ENCODE measurements at regions not wholly inside any gene's neighbourhood (a gene's known extent, or its start where the extent isn't known, plus 50 kb on each side); places are given as distances from the start of the nearest gene placed in this dataset.

DNA sequence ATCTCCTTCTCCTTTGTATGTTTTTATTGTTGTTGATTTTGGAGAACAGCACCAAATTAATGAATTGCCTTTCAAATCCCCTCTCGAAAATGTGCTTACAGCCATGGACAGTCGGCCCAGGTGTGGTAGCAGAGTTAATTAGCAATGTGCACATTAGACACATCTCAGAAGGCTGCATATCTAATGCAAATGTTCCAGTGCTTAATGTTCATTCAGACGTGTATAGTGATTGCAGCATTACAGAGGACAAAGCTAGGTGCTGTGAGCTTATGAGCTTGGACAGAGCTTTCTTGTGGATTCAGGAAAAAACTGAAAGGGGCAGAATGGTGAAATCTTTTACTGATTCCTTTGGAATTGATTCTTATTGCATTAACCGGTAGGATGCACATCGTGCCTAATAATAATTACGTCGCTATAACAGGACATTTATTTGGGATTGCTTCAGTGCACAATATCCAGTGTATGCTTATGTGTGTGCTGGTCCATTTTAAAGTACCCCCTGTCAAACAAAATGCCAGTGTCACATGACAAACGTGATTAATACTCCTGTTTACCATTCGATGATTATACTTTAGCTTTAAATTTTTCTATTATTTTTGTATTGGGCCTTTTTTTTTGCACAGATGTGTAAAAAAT lies 552.9 kb upstream of the EPHA5 start:
- ChIA-PET POLR2A (ENCODE audit: low non-redundant PET) (no interaction called here), CTCF (no interaction called here)
- H3K27me3 ChIP-seq (replicated peaks; ENCODE audit: insufficient read depth, low read depth, low read length, poor library complexity) = no peaks in the 10 kb centered on the region
- TF ChIP-seq, protein P1, sequence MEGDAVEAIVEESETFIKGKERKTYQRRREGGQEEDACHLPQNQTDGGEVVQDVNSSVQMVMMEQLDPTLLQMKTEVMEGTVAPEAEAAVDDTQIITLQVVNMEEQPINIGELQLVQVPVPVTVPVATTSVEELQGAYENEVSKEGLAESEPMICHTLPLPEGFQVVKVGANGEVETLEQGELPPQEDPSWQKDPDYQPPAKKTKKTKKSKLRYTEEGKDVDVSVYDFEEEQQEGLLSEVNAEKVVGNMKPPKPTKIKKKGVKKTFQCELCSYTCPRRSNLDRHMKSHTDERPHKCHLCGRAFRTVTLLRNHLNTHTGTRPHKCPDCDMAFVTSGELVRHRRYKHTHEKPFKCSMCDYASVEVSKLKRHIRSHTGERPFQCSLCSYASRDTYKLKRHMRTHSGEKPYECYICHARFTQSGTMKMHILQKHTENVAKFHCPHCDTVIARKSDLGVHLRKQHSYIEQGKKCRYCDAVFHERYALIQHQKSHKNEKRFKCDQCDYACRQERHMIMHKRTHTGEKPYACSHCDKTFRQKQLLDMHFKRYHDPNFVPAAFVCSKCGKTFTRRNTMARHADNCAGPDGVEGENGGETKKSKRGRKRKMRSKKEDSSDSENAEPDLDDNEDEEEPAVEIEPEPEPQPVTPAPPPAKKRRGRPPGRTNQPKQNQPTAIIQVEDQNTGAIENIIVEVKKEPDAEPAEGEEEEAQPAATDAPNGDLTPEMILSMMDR (conservative IDR thresholded peaks at IDR 0.05; ENCODE audit: low read depth, low read length) = no peak
- no peak for TF ChIP-seq EZH2 (IDR thresholded peaks at IDR 0.05; ENCODE audit: borderline replicate concordance, low read depth, low read length, poor library complexity, severe bottlenecking)
- no peak overlapping the region for H3K27ac ChIP-seq (ENCODE audit: low read depth, low read length, poor library complexity, severe bottlenecking)
- DNase-seq (ENCODE audit: low spot score) = no peak
- H3K9me3 ChIP-seq (ENCODE audit: low read depth, low read length, poor library complexity, severe bottlenecking) = no peaks in the 10 kb centered on the region
- no peaks in the 10 kb centered on the region for H3K4me1 ChIP-seq (ENCODE audit: insufficient read depth, low read length, poor library complexity, severe bottlenecking)
- intact Hi-C loops (cut with micrococcal nuclease; ENCODE audit: unreplicated experiment) = no loop called here
- H3K4me3 ChIP-seq (ENCODE audit: low read depth, low read length, poor library complexity, severe bottlenecking) = no peak overlapping the region
- no peaks in the 10 kb centered on the region for H3K36me3 ChIP-seq (ENCODE audit: insufficient read depth, low read length, poor library complexity, severe bottlenecking)
- BruUV-seq (replicated peaks) = no TSS peak

DNA sequence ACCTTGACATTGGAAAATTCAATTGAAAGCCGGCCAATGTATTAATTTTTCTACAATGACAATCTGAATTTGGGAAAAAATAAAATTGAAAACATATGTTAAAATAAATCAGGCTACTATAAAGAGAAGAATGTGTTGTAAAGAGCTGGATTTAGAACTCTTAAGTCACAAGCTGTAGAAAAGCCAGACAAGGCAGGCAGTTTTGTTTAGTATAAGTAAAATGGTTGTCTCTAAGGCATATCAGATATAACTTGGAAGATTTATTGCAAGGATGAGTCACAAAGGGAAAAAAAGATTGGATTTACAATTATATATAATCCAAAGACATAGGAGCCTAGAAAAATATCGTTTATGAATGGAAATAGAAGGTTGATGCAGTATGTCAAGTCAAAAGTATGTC lies 549.1 kb upstream of the EPHA5 start:
- Histone ChIP-seq H3K9me3 (ENCODE audit: low read depth, low read length, poor library complexity, severe bottlenecking) (no peaks in the 10 kb centered on the region), H3K27me3 (replicated peaks; ENCODE audit: insufficient read depth, low read depth, low read length, poor library complexity) (no peaks in the 10 kb centered on the region), H3K36me3 (ENCODE audit: insufficient read depth, low read length, poor library complexity, severe bottlenecking) (no peaks in the 10 kb centered on the region), H3K4me1 (ENCODE audit: insufficient read depth, low read length, poor library complexity, severe bottlenecking) (no peaks in the 10 kb centered on the region), H3K27ac (ENCODE audit: low read depth, low read length, poor library complexity, severe bottlenecking) (no peak overlapping the region), H3K4me3 (ENCODE audit: low read depth, low read length, poor library complexity, severe bottlenecking) (no peak overlapping the region)
- no peak for DNase-seq (ENCODE audit: low spot score)
- intact Hi-C loops (cut with micrococcal nuclease; ENCODE audit: unreplicated experiment) = no loop called here
- ChIA-PET POLR2A (ENCODE audit: low non-redundant PET) (no interaction called here), CTCF (no interaction called here)
- no TSS peak for BruUV-seq (replicated peaks)
- TF ChIP-seq, protein P1 (conservative IDR thresholded peaks at IDR 0.05; ENCODE audit: low read depth, low read length) = no peak
- TF ChIP-seq EZH2 (IDR thresholded peaks at IDR 0.05; ENCODE audit: borderline replicate concordance, low read depth, low read length, poor library complexity, severe bottlenecking) = no peak

DNA sequence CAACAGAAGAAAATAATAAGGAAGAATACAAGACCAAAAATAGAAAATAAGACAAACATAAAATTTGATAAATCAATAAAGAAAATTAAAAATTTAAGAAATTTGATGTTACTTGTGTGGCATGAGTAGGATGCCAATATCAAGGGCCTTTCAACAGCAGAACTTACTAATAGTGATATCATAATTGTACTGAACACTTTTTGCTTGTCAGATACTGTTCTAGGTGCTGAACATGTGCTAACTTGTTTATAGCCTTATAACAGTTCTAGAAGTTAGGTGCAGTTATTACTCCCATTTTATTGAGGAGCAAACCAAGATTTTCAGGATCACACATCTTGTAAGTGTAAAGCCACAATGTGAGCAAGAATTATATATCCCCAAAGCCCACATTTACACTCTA lies 546.0 kb upstream of the EPHA5 start:
- CTCF ChIA-PET = no interaction called here
- Histone ChIP-seq H3K27me3 (replicated peaks; ENCODE audit: insufficient read depth, low read depth, low read length, poor library complexity) (no peaks in the 10 kb centered on the region), H3K27ac (ENCODE audit: low read depth, low read length, poor library complexity, severe bottlenecking) (no peak overlapping the region), H3K9me3 (ENCODE audit: low read depth, low read length, poor library complexity, severe bottlenecking) (no peaks in the 10 kb centered on the region), H3K36me3 (ENCODE audit: insufficient read depth, low read length, poor library complexity, severe bottlenecking) (no peaks in the 10 kb centered on the region), H3K4me1 (ENCODE audit: insufficient read depth, low read length, poor library complexity, severe bottlenecking) (no peaks in the 10 kb centered on the region), H3K4me3 (ENCODE audit: low read depth, low read length, poor library complexity, severe bottlenecking) (no peak overlapping the region)
- BruUV-seq (replicated peaks) = no TSS peak
- DNase-seq (ENCODE audit: low spot score) = no peak
- intact Hi-C loops (cut with micrococcal nuclease; ENCODE audit: unreplicated experiment) = no loop called here
- POLR2A ChIA-PET (ENCODE audit: low non-redundant PET) = no interaction called here
- no peak for TF ChIP-seq EZH2 (IDR thresholded peaks at IDR 0.05; ENCODE audit: borderline replicate concordance, low read depth, low read length, poor library complexity, severe bottlenecking)
- TF ChIP-seq, protein P1 (conservative IDR thresholded peaks at IDR 0.05; ENCODE audit: low read depth, low read length) = no peak
